PC-9 (cell line): ENCODE measurements at regions not wholly inside any gene's neighbourhood (a gene's known extent, or its start where the extent isn't known, plus 50 kb on each side); places are given as distances from the start of the nearest gene placed in this dataset.

Experiments
- BruUV-seq: library from RNA; stranded (reverse); fragments of 400-500 nt; replicated peaks from 2 replicates; lab custom pipeline; 2021; lab: Mats Ljungman, UMichigan
- CTCF ChIA-PET: fragments of 300-600 bp; sonication (Branson Sonifier 250); formaldehyde crosslinking; loops from one replicate; lab custom pipeline; 2022; ENCODE audit warnings: antibody characterized with exemption; lab: Charles Lee
- POLR2A ChIA-PET: fragments of 300-600 bp; sonication (Branson Sonifier 250); formaldehyde crosslinking; loops from one replicate; lab custom pipeline; 2022; ENCODE audit warnings: antibody characterized with exemption; ENCODE audit not compliant: unreplicated experiment; lab: Charles Lee
- DNase-seq, 2 experiments: peaks; one replicate each; pipeline versions ENCODE4 v3.0.0 to v3.0.0-alpha.2; 2015 to 2022; ENCODE audit warnings: mixed read lengths in 1 of 2
- H2AFZ ChIP-seq: fragments of 200-600 bp; sonication (generic); 2 replicates; pipeline ENCODE4 v1.8.1; 2017; ENCODE audit warnings: antibody characterized with exemption
- H3F3A ChIP-seq: fragments of 200-600 bp; sonication (generic); 2 replicates; pipeline ENCODE4 v1.8.1; 2017; ENCODE audit warnings: antibody characterized with exemption, mild to moderate bottlenecking, low read depth; ENCODE audit not compliant: insufficient read depth
- H3K27ac ChIP-seq: fragments of 200-600 bp; sonication (generic); 2 replicates; pipeline ENCODE4 v1.6.1; 2016; ENCODE audit warnings: mixed run types
- H3K27me3 ChIP-seq: fragments of 200-600 bp; sonication (generic); 2 replicates; pipeline ENCODE4 v1.6.1; 2016; ENCODE audit warnings: low read depth, mixed run types; ENCODE audit not compliant: insufficient read depth
- H3K36me3 ChIP-seq: fragments of 200-600 bp; sonication (generic); 2 replicates; pipeline ENCODE4 v1.6.1; 2016; ENCODE audit warnings: low read depth, mixed run types
- H3K4me1 ChIP-seq: fragments of 200-600 bp; sonication (generic); replicated peaks from 2 replicates; pipeline ENCODE4 v1.6.1; 2016; ENCODE audit warnings: mixed run types; ENCODE audit not compliant: insufficient read depth
- H3K4me2 ChIP-seq: fragments of 200-600 bp; sonication (generic); 2 replicates; pipeline ENCODE4 v1.6.1; 2017; ENCODE audit warnings: mixed run types
- H3K4me3 ChIP-seq: fragments of 200-600 bp; sonication (generic); 2 replicates; pipeline ENCODE4 v1.6.1; 2016; ENCODE audit warnings: mixed run types
- H3K79me2 ChIP-seq: fragments of 200-600 bp; sonication (generic); 2 replicates; pipeline ENCODE4 v1.6.1; 2017; ENCODE audit warnings: low read depth, mixed run types
- H3K9me2 ChIP-seq: fragments of 200-600 bp; sonication (generic); 2 replicates; pipeline ENCODE4 v1.8.1; 2017; ENCODE audit warnings: mild to moderate bottlenecking; ENCODE audit not compliant: insufficient read depth
- H3K9me3 ChIP-seq: fragments of 200-600 bp; sonication (generic); 2 replicates; pipeline ENCODE4 v1.8.1; 2016; ENCODE audit warnings: low read depth; ENCODE audit not compliant: insufficient read depth
- H4K20me1 ChIP-seq: fragments of 200-600 bp; sonication (generic); 2 replicates; pipeline ENCODE4 v1.8.1; 2017; ENCODE audit not compliant: insufficient read depth
- EZH2 ChIP-seq: fragments of 200-600 bp; sonication (generic); IDR thresholded peaks from 2 replicates; pipeline ENCODE4 v1.8.0; 2017; ENCODE audit warnings: antibody characterized with exemption, low read depth
- intact Hi-C: fragments of 100-400 bp; cut with micrococcal nuclease; formaldehyde crosslinking; loops from one replicate; pipeline ENCODE4 v1.10.0; 2022; ENCODE audit not compliant: unreplicated experiment
- TF ChIP-seq, protein P1 (sequence below): fragments of 200-600 bp; sonication (generic); conservative IDR thresholded peaks from 2 replicates; pipeline ENCODE4 v1.6.1; 2017; ENCODE audit warnings: mixed run types, antibody characterized with exemption, mild to moderate bottlenecking, moderate library complexity

DNA sequence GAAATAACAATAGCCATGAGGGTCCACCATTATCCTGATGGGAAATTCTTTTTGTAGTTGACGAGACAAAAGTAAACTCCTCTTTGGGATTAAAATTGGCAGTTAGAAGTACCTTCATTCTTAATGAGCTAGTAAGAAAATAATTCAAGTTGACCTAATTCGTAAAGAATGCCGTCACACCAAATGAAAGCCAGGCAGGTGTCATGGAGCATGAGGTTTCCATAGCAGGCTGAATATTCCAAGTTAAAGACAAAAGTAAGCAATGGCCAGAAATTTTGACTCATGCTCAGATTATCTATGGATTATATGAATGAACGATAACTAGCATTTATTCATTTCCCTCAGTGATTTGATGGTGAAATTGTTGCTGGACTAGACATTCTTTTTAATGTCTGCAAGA lies 192.2 kb upstream of the FAT1 start:
- POLR2A ChIA-PET: no interaction called here
- no peaks in the 10 kb centered on the region for H3F3A ChIP-seq
- no peak for TF ChIP-seq EZH2
- TF ChIP-seq, protein P1, sequence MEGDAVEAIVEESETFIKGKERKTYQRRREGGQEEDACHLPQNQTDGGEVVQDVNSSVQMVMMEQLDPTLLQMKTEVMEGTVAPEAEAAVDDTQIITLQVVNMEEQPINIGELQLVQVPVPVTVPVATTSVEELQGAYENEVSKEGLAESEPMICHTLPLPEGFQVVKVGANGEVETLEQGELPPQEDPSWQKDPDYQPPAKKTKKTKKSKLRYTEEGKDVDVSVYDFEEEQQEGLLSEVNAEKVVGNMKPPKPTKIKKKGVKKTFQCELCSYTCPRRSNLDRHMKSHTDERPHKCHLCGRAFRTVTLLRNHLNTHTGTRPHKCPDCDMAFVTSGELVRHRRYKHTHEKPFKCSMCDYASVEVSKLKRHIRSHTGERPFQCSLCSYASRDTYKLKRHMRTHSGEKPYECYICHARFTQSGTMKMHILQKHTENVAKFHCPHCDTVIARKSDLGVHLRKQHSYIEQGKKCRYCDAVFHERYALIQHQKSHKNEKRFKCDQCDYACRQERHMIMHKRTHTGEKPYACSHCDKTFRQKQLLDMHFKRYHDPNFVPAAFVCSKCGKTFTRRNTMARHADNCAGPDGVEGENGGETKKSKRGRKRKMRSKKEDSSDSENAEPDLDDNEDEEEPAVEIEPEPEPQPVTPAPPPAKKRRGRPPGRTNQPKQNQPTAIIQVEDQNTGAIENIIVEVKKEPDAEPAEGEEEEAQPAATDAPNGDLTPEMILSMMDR: no peak
- no peak overlapping the region for H2AFZ ChIP-seq
- H3K36me3 ChIP-seq: no peaks in the 10 kb centered on the region
- H3K79me2 ChIP-seq: no peaks in the 10 kb centered on the region
- H4K20me1 ChIP-seq: no peaks in the 10 kb centered on the region
- no peak for DNase-seq
- CTCF ChIA-PET: no interaction called here
- H3K27ac ChIP-seq: no peak overlapping the region
- no peaks in the 10 kb centered on the region for H3K9me3 ChIP-seq
- peaks cover 3% of the 10 kb centered on the region for H3K4me1 ChIP-seq
- H3K27me3 ChIP-seq: no peaks in the 10 kb centered on the region
- no peak overlapping the region for H3K4me2 ChIP-seq
- intact Hi-C loops: no loop called here
- H3K4me3 ChIP-seq: no peak overlapping the region
- no TSS peak for BruUV-seq
- H3K9me2 ChIP-seq: no peaks in the 10 kb centered on the region

DNA sequence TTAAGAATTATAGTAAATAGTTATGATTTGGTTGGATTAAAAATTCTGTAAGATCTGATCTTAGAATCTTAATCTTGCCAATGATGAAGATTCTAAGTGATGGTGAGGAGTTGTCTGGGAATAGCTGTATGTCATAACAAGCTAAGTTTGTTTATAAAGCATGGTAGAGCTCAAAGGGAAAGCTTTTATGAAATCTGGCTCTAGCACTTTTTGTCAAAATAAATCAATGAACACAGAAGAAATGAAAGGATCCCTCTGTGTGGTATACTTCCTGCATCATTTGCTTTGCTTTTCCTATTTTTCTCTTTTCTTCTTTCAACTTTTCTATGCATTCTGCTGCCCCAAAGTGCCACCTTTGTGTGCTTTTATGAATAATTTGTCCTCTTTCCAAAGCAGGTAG lies 193.5 kb upstream of the FAT1 start:
- H3K9me3 ChIP-seq: no peaks in the 10 kb centered on the region
- H3K36me3 ChIP-seq: no peaks in the 10 kb centered on the region
- H4K20me1 ChIP-seq: no peaks in the 10 kb centered on the region
- H3K4me1 ChIP-seq: no peaks in the 10 kb centered on the region
- H3K27ac ChIP-seq: no peak overlapping the region
- no peak overlapping the region for H2AFZ ChIP-seq
- H3K79me2 ChIP-seq: no peaks in the 10 kb centered on the region
- no peaks in the 10 kb centered on the region for H3K9me2 ChIP-seq
- H3F3A ChIP-seq: no peaks in the 10 kb centered on the region
- no peak overlapping the region for H3K4me2 ChIP-seq
- intact Hi-C loops: no loop called here
- BruUV-seq: no TSS peak
- DNase-seq: no peak
- no peak overlapping the region for H3K4me3 ChIP-seq
- ChIA-PET POLR2A (no interaction called here), CTCF (no interaction called here)
- TF ChIP-seq, protein P1: no peak
- no peak for TF ChIP-seq EZH2
- no peaks in the 10 kb centered on the region for H3K27me3 ChIP-seq

DNA sequence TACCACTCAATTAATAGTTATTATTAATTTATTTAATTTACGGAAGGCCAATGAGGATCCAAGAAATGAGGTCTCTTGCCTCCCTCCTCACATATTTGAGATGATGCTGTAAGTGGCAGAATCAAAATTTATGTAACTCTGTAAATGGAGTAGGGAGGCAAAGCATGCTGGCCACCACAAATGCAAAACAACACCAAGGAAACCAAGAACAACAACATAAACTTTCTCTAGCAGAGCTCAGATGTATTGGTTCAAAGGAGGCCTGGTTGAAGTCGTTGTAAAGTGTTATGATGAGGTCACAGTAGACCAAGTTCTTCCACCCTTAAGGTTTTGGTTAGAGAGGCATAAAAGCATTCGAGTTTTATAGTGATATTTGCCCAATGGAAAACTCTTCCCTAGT lies 194.8 kb upstream of the FAT1 start:
- H3K79me2 ChIP-seq: no peaks in the 10 kb centered on the region
- no peak overlapping the region for H3K4me2 ChIP-seq
- no peak overlapping the region for H2AFZ ChIP-seq
- no peaks in the 10 kb centered on the region for H3F3A ChIP-seq
- no peaks in the 10 kb centered on the region for H3K9me2 ChIP-seq
- H3K4me1 ChIP-seq: no peaks in the 10 kb centered on the region
- H4K20me1 ChIP-seq: no peaks in the 10 kb centered on the region
- no peak for DNase-seq
- H3K27ac ChIP-seq: no peak overlapping the region
- H3K27me3 ChIP-seq: no peaks in the 10 kb centered on the region
- BruUV-seq: no TSS peak
- no peaks in the 10 kb centered on the region for H3K36me3 ChIP-seq
- no peak overlapping the region for H3K4me3 ChIP-seq
- POLR2A ChIA-PET: no interaction called here
- CTCF ChIA-PET: no interaction called here
- no peaks in the 10 kb centered on the region for H3K9me3 ChIP-seq
- intact Hi-C loops: no loop called here
- TF ChIP-seq, protein P1: no peak
- no peak for TF ChIP-seq EZH2
